H1 (cell line): ENCODE measurements at regions not wholly inside any gene's neighbourhood (a gene's known extent, or its start where the extent isn't known, plus 50 kb on each side); places are given as distances from the start of the nearest gene placed in this dataset.

Experiments
- CTCF ChIA-PET: fragments of 300-600 bp; sonication (Branson Sonifier 250); formaldehyde crosslinking; loops from one replicate; lab custom pipeline; 2021; ENCODE audit not compliant: partially characterized antibody; lab: Charles Lee
- POLR2A ChIA-PET: fragments of 300-600 bp; sonication (Branson Sonifier 250); formaldehyde crosslinking; loops from one replicate; lab custom pipeline; 2021; ENCODE audit warnings: inconsistent platforms; ENCODE audit not compliant: partially characterized antibody; lab: Charles Lee
- DNase-seq, 2 experiments: peaks; one replicate each; pipeline versions ENCODE4 v3.0.0 to v3.0.0-alpha.2; 2010 to 2022; ENCODE audit warnings: low spot score in 2 of 2, low read depth in 1 of 2, mixed read lengths in 1 of 2
- FAIRE-seq: peaks from 2 replicates; lab custom pipeline; 2011; peaks lifted over from hg19 to GRCh38; lab: Jason Lieb, UNC
- H2AFZ ChIP-seq: 2 replicates; pipeline ENCODE4 v1.8.1; 2012; ENCODE audit warnings: low read length, inconsistent platforms
- H2AK5ac ChIP-seq: 2 replicates; pipeline ENCODE4 v1.6.1; 2013; ENCODE audit warnings: low read depth, low read length
- H2BK120ac ChIP-seq: replicated peaks from 2 replicates; pipeline ENCODE3; 2013; ENCODE audit warnings: low read depth, low read length, inconsistent platforms
- H2BK12ac ChIP-seq: 2 replicates; pipeline ENCODE4 v1.6.1; 2013; ENCODE audit warnings: low read depth, low read length
- H2BK15ac ChIP-seq: 2 replicates; pipeline ENCODE4 v1.6.1; 2013; ENCODE audit warnings: low read length
- H2BK20ac ChIP-seq: 2 replicates; pipeline ENCODE4 v1.6.1; 2013; ENCODE audit warnings: low read length
- H2BK5ac ChIP-seq: 2 replicates; pipeline ENCODE4 v1.6.1; 2013; ENCODE audit warnings: low read depth, low read length
- H3K14ac ChIP-seq: 2 replicates; pipeline ENCODE4 v1.6.1; 2013; ENCODE audit warnings: inconsistent platforms; ENCODE audit not compliant: insufficient read length
- H3K18ac ChIP-seq: 2 replicates; pipeline ENCODE4 v1.6.1; 2013; ENCODE audit warnings: low read length; ENCODE audit errors: extremely low read depth
- H3K23ac ChIP-seq: 2 replicates; pipeline ENCODE4 v1.6.1; 2013; ENCODE audit warnings: inconsistent platforms; ENCODE audit not compliant: insufficient read length
- H3K23me2 ChIP-seq: 2 replicates; pipeline ENCODE4 v1.6.1; 2013; ENCODE audit warnings: low read depth, low read length
- H3K27ac ChIP-seq: 2 replicates; pipeline ENCODE4 v1.6.1; 2011; ENCODE audit warnings: low read depth, low read length, inconsistent platforms
- H3K27me3 ChIP-seq, 4 experiments: replicated peaks in 1 of 4; 1 replicate in 1 of 4; 2 replicates in 3 of 4; pipeline versions ENCODE4 v1.6.1 to v1.8.1; 2011 to 2013; ENCODE audit warnings: low read length in 3 of 4, mild to moderate bottlenecking in 3 of 4, inconsistent platforms in 2 of 4, mixed read lengths in 2 of 4, moderate library complexity in 1 of 4; ENCODE audit not compliant: control insufficient read depth in 3 of 4, insufficient read depth in 3 of 4; ENCODE audit errors: extremely low read depth in 1 of 4
- H3K36me3 ChIP-seq, 4 experiments: 2 replicates each; pipeline versions ENCODE4 v1.6.1 to v1.8.1; 2011 to 2013; ENCODE audit warnings: mild to moderate bottlenecking in 4 of 4, low read length in 3 of 4, moderate library complexity in 2 of 4, control low read depth in 1 of 4, inconsistent platforms in 1 of 4; ENCODE audit not compliant: insufficient read depth in 4 of 4, control insufficient read depth in 2 of 4
- H3K4ac ChIP-seq: replicated peaks from 2 replicates; pipeline ENCODE3; 2013; ENCODE audit warnings: low read length, low read depth, mixed read lengths, inconsistent platforms; ENCODE audit not compliant: insufficient read length
- H3K4me1 ChIP-seq, 4 experiments: replicated peaks in 1 of 4; 1 replicate in 1 of 4; 2 replicates in 3 of 4; pipeline versions ENCODE4 v1.6.1 to v1.8.1; 2011 to 2013; ENCODE audit warnings: low read length in 3 of 4, inconsistent platforms in 2 of 4, mixed read lengths in 1 of 4; ENCODE audit not compliant: insufficient read depth in 4 of 4, control insufficient read depth in 3 of 4
- H3K4me2 ChIP-seq, 2 experiments: 2 replicates each; pipeline versions ENCODE4 v1.6.1 to v1.8.1; 2011 to 2013; ENCODE audit warnings: low read depth in 2 of 2, low read length in 2 of 2, control low read depth in 1 of 2, inconsistent platforms in 1 of 2, mild to moderate bottlenecking in 1 of 2; ENCODE audit not compliant: insufficient read depth in 1 of 2
- H3K4me3 ChIP-seq, 4 experiments: fragments of 200-600, 300-600 bp in 1 of 4; sonication (generic), shearing (Covaris generic), sonication (Bioruptor Twin) in 1 of 4; 2 replicates each; pipeline versions ENCODE4 v1.5.1 to v1.8.1; 2011 to 2016; ENCODE audit warnings: low read length in 4 of 4, low read depth in 3 of 4, control low read depth in 2 of 4, inconsistent platforms in 2 of 4, mild to moderate bottlenecking in 2 of 4, mixed read lengths in 1 of 4, moderate library complexity in 1 of 4; ENCODE audit not compliant: insufficient read depth in 2 of 4; ENCODE audit errors: extremely low read depth in 1 of 4
- H3K56ac ChIP-seq: replicated peaks from 2 replicates; pipeline ENCODE3; 2013; ENCODE audit warnings: low read depth, mild to moderate bottlenecking, mixed read lengths, low read length, inconsistent platforms; ENCODE audit not compliant: insufficient read length
- H3K79me1 ChIP-seq: 2 replicates; pipeline ENCODE4 v1.6.1; 2013; ENCODE audit warnings: low read depth, low read length, control low read depth
- H3K79me2 ChIP-seq, 2 experiments: 2 replicates each; pipeline versions ENCODE4 v1.6.1 to v1.8.1; 2012 to 2013; ENCODE audit warnings: low read length in 2 of 2, mild to moderate bottlenecking in 2 of 2, inconsistent platforms in 1 of 2; ENCODE audit not compliant: insufficient read depth in 2 of 2, control insufficient read depth in 1 of 2
- H3K9ac ChIP-seq, 4 experiments: replicated peaks in 1 of 4; 1 replicate in 1 of 4; 2 replicates in 3 of 4; pipeline versions ENCODE4 v1.6.1 to v1.8.1; 2011 to 2013; ENCODE audit warnings: low read depth in 3 of 4, low read length in 3 of 4, control low read depth in 2 of 4, mild to moderate bottlenecking in 2 of 4, moderate library complexity in 2 of 4, inconsistent platforms in 1 of 4; ENCODE audit errors: extremely low read depth in 1 of 4
- H3K9me3 ChIP-seq, 2 experiments: 2 replicates each; pipeline versions ENCODE4 v1.6.1 to v1.8.1; 2012 to 2013; ENCODE audit warnings: mild to moderate bottlenecking in 2 of 2, moderate library complexity in 2 of 2, control low read depth in 1 of 2, inconsistent platforms in 1 of 2, low read depth in 1 of 2, low read length in 1 of 2, mixed read lengths in 1 of 2; ENCODE audit not compliant: insufficient read depth in 2 of 2
- H4K20me1 ChIP-seq, 2 experiments: replicated peaks in 1 of 2; 2 replicates each; pipeline versions ENCODE3 to v1.8.1; 2011 to 2013; ENCODE audit warnings: inconsistent platforms in 2 of 2, low read length in 2 of 2, mild to moderate bottlenecking in 1 of 2; ENCODE audit not compliant: insufficient read depth in 2 of 2, control insufficient read depth in 1 of 2
- H4K5ac ChIP-seq: 2 replicates; pipeline ENCODE4 v1.6.1; 2013; ENCODE audit warnings: low read length, low read depth, mixed read lengths, inconsistent platforms; ENCODE audit not compliant: insufficient read length
- H4K8ac ChIP-seq: 2 replicates; pipeline ENCODE4 v1.8.0; 2013; ENCODE audit warnings: mild to moderate bottlenecking, moderate library complexity, low read length, inconsistent platforms; ENCODE audit not compliant: insufficient read depth; ENCODE audit errors: extremely low read depth
- H4K91ac ChIP-seq: replicated peaks from 2 replicates; pipeline ENCODE3; 2013; ENCODE audit warnings: low read length, mixed read lengths, inconsistent platforms; ENCODE audit not compliant: insufficient read length
- ASH2L ChIP-seq: fragments of 200-600, 300-600 bp; sonication (generic); IDR thresholded peaks from one replicate; pipeline ENCODE4 v1.7.1; 2017; ENCODE audit warnings: low read length
- CHD1 ChIP-seq: IDR thresholded peaks from 2 replicates; pipeline ENCODE4 v1.6.1; 2012; ENCODE audit warnings: low read depth, low read length, improper control_type of control experiment
- EZH2 ChIP-seq: fragments of 200-600 bp; sonication (generic); IDR thresholded peaks from 2 replicates; pipeline ENCODE4 v1.7.1; 2012; ENCODE audit warnings: low read depth, mild to moderate bottlenecking, moderate library complexity, low read length, inconsistent platforms; ENCODE audit not compliant: severe bottlenecking
- KDM5A ChIP-seq: fragments of 200-600 bp; IDR thresholded peaks from 2 replicates; pipeline ENCODE4 v1.7.1; 2012; ENCODE audit warnings: mild to moderate bottlenecking, low read length, inconsistent platforms, mixed read lengths
- NANOG ChIP-seq: IDR thresholded peaks from 2 replicates; pipeline ENCODE4 v1.6.1; 2011; ENCODE audit warnings: low read length, low read depth, mild to moderate bottlenecking, inconsistent platforms; ENCODE audit not compliant: insufficient read depth, poor library complexity, severe bottlenecking
- SAP30 ChIP-seq: fragments of 300-600 bp; sonication (generic); IDR thresholded peaks from 2 replicates; pipeline ENCODE4 v1.7.1; 2012; ENCODE audit warnings: low read length, moderate library complexity, mild to moderate bottlenecking, inconsistent platforms; ENCODE audit not compliant: insufficient read depth, insufficient replicate concordance
- SIRT6 ChIP-seq: IDR thresholded peaks from one replicate; pipeline ENCODE4 v1.7.1; 2012; ENCODE audit warnings: low read length, inconsistent platforms
- TAF1 ChIP-seq: IDR thresholded peaks from 2 replicates; pipeline ENCODE4 v1.6.1; 2011; ENCODE audit warnings: mild to moderate bottlenecking, low read depth, low read length
- TEAD4 ChIP-seq: IDR thresholded peaks from 2 replicates; pipeline ENCODE4 v1.6.1; 2012; ENCODE audit warnings: low read depth, low read length, inconsistent platforms, mixed read lengths
- WGBS, 2 experiments: shearing (Covaris generic) in 1 of 2; methylation state at CpG; one replicate each; pipeline versions ENCODE4 v1.1.6 to v1.1.7; 2013 to 2015; ENCODE audit warnings: low lambda C conversion rate in 2 of 2, mixed read lengths in 2 of 2, inconsistent platforms in 1 of 2, low coverage in 1 of 2, missing lambda C conversion rate in 1 of 2; ENCODE audit not compliant: insufficient replicate concordance in 2 of 2, insufficient coverage in 1 of 2, insufficient read length in 1 of 2; ENCODE audit errors: extremely low coverage in 1 of 2, missing lambda C conversion rate in 1 of 2; 5-methylcytosine and 5-hydroxymethylcytosine counted together
- TF ChIP-seq, protein P1 (sequence below): IDR thresholded peaks from 2 replicates; pipeline ENCODE4 v1.6.1; 2012; ENCODE audit warnings: low read length, inconsistent platforms
- TF ChIP-seq, protein P2 (sequence below), 3 experiments: IDR thresholded peaks; 1 replicate in 2 of 3; 2 replicates in 1 of 3; pipeline versions ENCODE4 v1.5.1 to v1.6.1; 2011; ENCODE audit warnings: low read length in 3 of 3, mild to moderate bottlenecking in 3 of 3, inconsistent platforms in 2 of 3, low read depth in 1 of 3, moderate library complexity in 1 of 3; ENCODE audit not compliant: insufficient read depth in 1 of 3; ENCODE audit errors: control extremely low read depth in 1 of 3

DNA sequence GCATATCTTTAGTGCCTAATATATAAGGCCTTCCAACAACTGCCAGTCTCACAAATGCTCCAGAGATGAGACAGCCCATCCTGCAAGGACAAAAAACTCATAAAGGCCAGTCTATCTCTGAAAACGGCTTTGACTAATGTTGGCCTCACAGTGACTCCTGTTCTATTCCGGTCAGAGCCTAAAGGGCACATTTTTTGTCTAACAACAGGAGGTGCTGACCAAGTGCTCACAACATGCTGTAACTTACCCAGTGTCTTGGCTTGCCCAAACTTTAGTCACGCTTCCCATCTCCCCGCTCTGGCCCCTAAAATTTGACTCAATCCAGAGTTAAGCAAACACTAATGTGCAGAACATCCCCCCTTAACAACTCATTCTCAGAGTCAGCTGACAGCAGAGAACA lies 1411.2 kb upstream of the MIR17HG start:
- Histone ChIP-seq H4K20me1 (no peaks in the 10 kb centered on the region), H3K27me3 (no peaks in the 10 kb centered on the region), H3K18ac (no peak overlapping the region), H3K4me2 (no peak overlapping the region), H3K36me3 (no peaks in the 10 kb centered on the region), H3K9me3 (no peaks in the 10 kb centered on the region), H4K91ac (no peak overlapping the region), H2AK5ac (no peak overlapping the region), H3K14ac (no peak overlapping the region), H2BK5ac (no peak overlapping the region), H2BK120ac (no peak overlapping the region), H3K4me3 (no peak overlapping the region), H3K4me1 (no peaks in the 10 kb centered on the region), H2BK15ac (no peak overlapping the region), H3K23ac (no peak overlapping the region), H3K56ac (no peak overlapping the region), H3K79me2 (no peaks in the 10 kb centered on the region), H3K4ac (no peak overlapping the region), H3K27ac (no peak overlapping the region), H4K5ac (no peak overlapping the region), H2AFZ (0 out of 2 replicates have a peak overlapping the region, but pooled peaks have one; percentile 13), H3K23me2 (no peaks in the 10 kb centered on the region), H4K8ac (no peak overlapping the region), H3K79me1 (no peaks in the 10 kb centered on the region), H3K9ac (no peak overlapping the region), H2BK12ac (no peak overlapping the region), H2BK20ac (no peak overlapping the region)
- WGBS, 2 experiments: 87% methylated on average over 4 of the region's 4 CpGs; no CpG with 5 or more reads in 1 of the 2 experiments
- ChIA-PET POLR2A (no interaction called here), CTCF (interaction anchor here (1.3 kb wide), 1 partner anchor 11 kb away, joined by 5 read pairs; no protein-coding TSS in a partner anchor)
- FAIRE-seq: no peak
- no peak for DNase-seq
- no peak for TF ChIP-seq ASH2L
- no peak for TF ChIP-seq TEAD4
- no peak for TF ChIP-seq SIRT6
- no peak for TF ChIP-seq CHD1
- TF ChIP-seq EZH2: no peak
- TF ChIP-seq, protein P1, sequence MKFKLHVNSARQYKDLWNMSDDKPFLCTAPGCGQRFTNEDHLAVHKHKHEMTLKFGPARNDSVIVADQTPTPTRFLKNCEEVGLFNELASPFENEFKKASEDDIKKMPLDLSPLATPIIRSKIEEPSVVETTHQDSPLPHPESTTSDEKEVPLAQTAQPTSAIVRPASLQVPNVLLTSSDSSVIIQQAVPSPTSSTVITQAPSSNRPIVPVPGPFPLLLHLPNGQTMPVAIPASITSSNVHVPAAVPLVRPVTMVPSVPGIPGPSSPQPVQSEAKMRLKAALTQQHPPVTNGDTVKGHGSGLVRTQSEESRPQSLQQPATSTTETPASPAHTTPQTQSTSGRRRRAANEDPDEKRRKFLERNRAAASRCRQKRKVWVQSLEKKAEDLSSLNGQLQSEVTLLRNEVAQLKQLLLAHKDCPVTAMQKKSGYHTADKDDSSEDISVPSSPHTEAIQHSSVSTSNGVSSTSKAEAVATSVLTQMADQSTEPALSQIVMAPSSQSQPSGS: no peak
- no peak for TF ChIP-seq NANOG
- TF ChIP-seq, protein P2, sequence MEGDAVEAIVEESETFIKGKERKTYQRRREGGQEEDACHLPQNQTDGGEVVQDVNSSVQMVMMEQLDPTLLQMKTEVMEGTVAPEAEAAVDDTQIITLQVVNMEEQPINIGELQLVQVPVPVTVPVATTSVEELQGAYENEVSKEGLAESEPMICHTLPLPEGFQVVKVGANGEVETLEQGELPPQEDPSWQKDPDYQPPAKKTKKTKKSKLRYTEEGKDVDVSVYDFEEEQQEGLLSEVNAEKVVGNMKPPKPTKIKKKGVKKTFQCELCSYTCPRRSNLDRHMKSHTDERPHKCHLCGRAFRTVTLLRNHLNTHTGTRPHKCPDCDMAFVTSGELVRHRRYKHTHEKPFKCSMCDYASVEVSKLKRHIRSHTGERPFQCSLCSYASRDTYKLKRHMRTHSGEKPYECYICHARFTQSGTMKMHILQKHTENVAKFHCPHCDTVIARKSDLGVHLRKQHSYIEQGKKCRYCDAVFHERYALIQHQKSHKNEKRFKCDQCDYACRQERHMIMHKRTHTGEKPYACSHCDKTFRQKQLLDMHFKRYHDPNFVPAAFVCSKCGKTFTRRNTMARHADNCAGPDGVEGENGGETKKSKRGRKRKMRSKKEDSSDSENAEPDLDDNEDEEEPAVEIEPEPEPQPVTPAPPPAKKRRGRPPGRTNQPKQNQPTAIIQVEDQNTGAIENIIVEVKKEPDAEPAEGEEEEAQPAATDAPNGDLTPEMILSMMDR (IDR thresholded peaks at IDR 0.05; ENCODE audit: control extremely low read depth in 1 of 3, insufficient read depth in 1 of 3, low read depth in 1 of 3, low read length in 3 of 3): no peak
- no peak for TF ChIP-seq TAF1
- TF ChIP-seq SAP30: no peak
- no peak for TF ChIP-seq KDM5A
